Esophagus squamous epithelium (tissue), 4 donors: ENCODE measurements at regions not wholly inside any gene's neighbourhood (a gene's known extent, or its start where the extent isn't known, plus 50 kb on each side); places are given as distances from the start of the nearest gene placed in this dataset.

ENCODE experiments used
- POLR2A ChIP-seq, 4 donors: fragments of 450-650 bp; IDR thresholded peaks; one replicate each; pipeline ENCODE4 v1.6.1; 2017; ENCODE audit warnings: antibody characterized with exemption in 4 of 4, mild to moderate bottlenecking in 4 of 4, moderate library complexity in 3 of 4
- TF ChIP-seq, protein P1 (sequence below), 6 experiments: fragments of 450-650 bp in 4 of 6; fragments of 200-600 bp in 2 of 6; sonication (generic) in 2 of 6; IDR thresholded peaks; one replicate each; pipeline ENCODE4 v1.5.1; 2016 to 2019; ENCODE audit warnings: antibody characterized with exemption in 6 of 6, mild to moderate bottlenecking in 4 of 6, moderate library complexity in 4 of 6

DNA sequence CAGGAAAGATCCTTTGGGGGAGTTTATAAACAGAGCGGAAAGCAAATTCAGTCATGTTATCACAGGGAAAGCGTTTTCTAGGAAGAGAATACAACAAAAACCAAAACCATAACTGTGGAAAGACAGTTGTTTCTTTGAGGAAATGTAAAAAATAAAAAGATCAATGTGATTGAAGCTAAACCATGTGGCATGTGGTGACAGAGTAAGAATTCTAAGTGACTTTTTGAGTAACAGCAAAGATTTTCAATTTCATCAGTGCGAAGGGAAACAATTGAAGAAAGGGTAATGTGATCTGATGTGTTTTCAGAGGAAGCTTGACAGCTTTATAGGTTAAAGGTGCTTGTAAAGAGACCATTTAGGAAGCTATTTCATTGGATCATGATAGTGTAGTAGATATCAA is 575.9 kb upstream of the CHORDC1 start:
- TF ChIP-seq, protein P1, sequence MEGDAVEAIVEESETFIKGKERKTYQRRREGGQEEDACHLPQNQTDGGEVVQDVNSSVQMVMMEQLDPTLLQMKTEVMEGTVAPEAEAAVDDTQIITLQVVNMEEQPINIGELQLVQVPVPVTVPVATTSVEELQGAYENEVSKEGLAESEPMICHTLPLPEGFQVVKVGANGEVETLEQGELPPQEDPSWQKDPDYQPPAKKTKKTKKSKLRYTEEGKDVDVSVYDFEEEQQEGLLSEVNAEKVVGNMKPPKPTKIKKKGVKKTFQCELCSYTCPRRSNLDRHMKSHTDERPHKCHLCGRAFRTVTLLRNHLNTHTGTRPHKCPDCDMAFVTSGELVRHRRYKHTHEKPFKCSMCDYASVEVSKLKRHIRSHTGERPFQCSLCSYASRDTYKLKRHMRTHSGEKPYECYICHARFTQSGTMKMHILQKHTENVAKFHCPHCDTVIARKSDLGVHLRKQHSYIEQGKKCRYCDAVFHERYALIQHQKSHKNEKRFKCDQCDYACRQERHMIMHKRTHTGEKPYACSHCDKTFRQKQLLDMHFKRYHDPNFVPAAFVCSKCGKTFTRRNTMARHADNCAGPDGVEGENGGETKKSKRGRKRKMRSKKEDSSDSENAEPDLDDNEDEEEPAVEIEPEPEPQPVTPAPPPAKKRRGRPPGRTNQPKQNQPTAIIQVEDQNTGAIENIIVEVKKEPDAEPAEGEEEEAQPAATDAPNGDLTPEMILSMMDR (IDR thresholded peaks at IDR 0.05): no peak
- TF ChIP-seq POLR2A (IDR thresholded peaks at IDR 0.05): no peak
